ENCODE measurements at regions not wholly inside any gene's neighbourhood (a gene's known extent, or its start where the extent isn't known, plus 50 kb on each side); places are given as distances from the start of the nearest gene placed in this dataset.

GRCh38 chr5:15170173-15170572, 298.6 kb upstream of the ANKH start:
- H3K4me3 ChIP-seq (ENCODE audit: low read length): no peak overlapping the region
- H2AFZ ChIP-seq (ENCODE audit: low read length): no peak overlapping the region
- intact Hi-C loops (cut with micrococcal nuclease): no loop called here
- H3K4me1 ChIP-seq (ENCODE audit: insufficient read depth, low read length): no peaks in the 10 kb centered on the region
- H3K36me3 ChIP-seq (ENCODE audit: low read depth, low read length): no peaks in the 10 kb centered on the region
- BruUV-seq (replicated peaks): no TSS peak
- ChIA-PET CTCF (no interaction called here), POLR2A (ENCODE audit: unreplicated experiment) (no interaction called here)
- H3K27me3 ChIP-seq (ENCODE audit: low read length): no peaks in the 10 kb centered on the region
- no peaks in the 10 kb centered on the region for H3K9me2 ChIP-seq (replicated peaks; ENCODE audit: low read length)
- H3K9me3 ChIP-seq (ENCODE audit: low read length): no peaks in the 10 kb centered on the region; the same call in 1 of the 2 replicates
- no peak overlapping the region for H3K9ac ChIP-seq (ENCODE audit: low read length)
- H3K79me2 ChIP-seq (ENCODE audit: low read length): no peaks in the 10 kb centered on the region
- DNase-seq (no peak), ATAC-seq (no peak)
- H3K4me2 ChIP-seq (ENCODE audit: low read length): no peak overlapping the region
- H3F3A ChIP-seq (ENCODE audit: low read length, unreplicated experiment): no peaks in the 10 kb centered on the region
- no peak for TF ChIP-seq CTCF (conservative IDR thresholded peaks at IDR 0.05; ENCODE audit: low read depth, low read length)
- no peak for TF ChIP-seq EZH2 (IDR thresholded peaks at IDR 0.05; ENCODE audit: low read length, unreplicated experiment)
- no peak for TF ChIP-seq EZH2phosphoT487 (IDR thresholded peaks at IDR 0.05; ENCODE audit: borderline replicate concordance, low read length)
- no peaks in the 10 kb centered on the region for H4K20me1 ChIP-seq (ENCODE audit: low read length)
- no peak overlapping the region for H3K27ac ChIP-seq (ENCODE audit: low read length)

GRCh38 chr5:15168358-15168757, 296.8 kb upstream of the ANKH start:
- no peaks in the 10 kb centered on the region for H3K36me3 ChIP-seq (ENCODE audit: low read depth, low read length)
- H2AFZ ChIP-seq (ENCODE audit: low read length): no peak overlapping the region
- BruUV-seq (replicated peaks): no TSS peak
- no peaks in the 10 kb centered on the region for H4K20me1 ChIP-seq (ENCODE audit: low read length)
- TF ChIP-seq EZH2 (IDR thresholded peaks at IDR 0.05; ENCODE audit: low read length, unreplicated experiment): no peak
- no peak for TF ChIP-seq EZH2phosphoT487 (IDR thresholded peaks at IDR 0.05; ENCODE audit: borderline replicate concordance, low read length)
- TF ChIP-seq CTCF (conservative IDR thresholded peaks at IDR 0.05; ENCODE audit: low read depth, low read length): no peak
- no peaks in the 10 kb centered on the region for H3K27me3 ChIP-seq (ENCODE audit: low read length)
- ChIA-PET CTCF (no interaction called here), POLR2A (ENCODE audit: unreplicated experiment) (no interaction called here)
- intact Hi-C loops (cut with micrococcal nuclease): no loop called here
- no peaks in the 10 kb centered on the region for H3K9me2 ChIP-seq (replicated peaks; ENCODE audit: low read length)
- no peak for ATAC-seq
- no peak overlapping the region for H3K27ac ChIP-seq (ENCODE audit: low read length)
- no peak for DNase-seq
- H3K9me3 ChIP-seq (ENCODE audit: low read length): no peaks in the 10 kb centered on the region; the same call in 1 of the 2 replicates
- no peak overlapping the region for H3K4me2 ChIP-seq (ENCODE audit: low read length)
- no peak overlapping the region for H3K4me3 ChIP-seq (ENCODE audit: low read length)
- H3F3A ChIP-seq (ENCODE audit: low read length, unreplicated experiment): no peaks in the 10 kb centered on the region
- H3K4me1 ChIP-seq (ENCODE audit: insufficient read depth, low read length): no peaks in the 10 kb centered on the region
- H3K9ac ChIP-seq (ENCODE audit: low read length): no peak overlapping the region
- no peaks in the 10 kb centered on the region for H3K79me2 ChIP-seq (ENCODE audit: low read length)

GRCh38 chr5:15160091-15160490, 288.5 kb upstream of the ANKH start:
- ChIA-PET POLR2A (ENCODE audit: unreplicated experiment) (no interaction called here), CTCF (no interaction called here)
- Histone ChIP-seq H3K9me3 (ENCODE audit: low read length) (no peaks in the 10 kb centered on the region), H3K36me3 (ENCODE audit: low read depth, low read length) (no peaks in the 10 kb centered on the region), H3K79me2 (ENCODE audit: low read length) (no peaks in the 10 kb centered on the region), H3K27ac (ENCODE audit: low read length) (no peak overlapping the region), H3K27me3 (ENCODE audit: low read length) (no peaks in the 10 kb centered on the region; the same call in 1 of the 2 replicates), H3K9me2 (replicated peaks; ENCODE audit: low read length) (no peaks in the 10 kb centered on the region), H3K4me2 (ENCODE audit: low read length) (no peak overlapping the region), H3K4me3 (ENCODE audit: low read length) (no peak overlapping the region), H4K20me1 (ENCODE audit: low read length) (no peaks in the 10 kb centered on the region), H3K4me1 (ENCODE audit: insufficient read depth, low read length) (no peaks in the 10 kb centered on the region), H2AFZ (ENCODE audit: low read length) (no peak overlapping the region), H3K9ac (ENCODE audit: low read length) (no peak overlapping the region), H3F3A (ENCODE audit: low read length, unreplicated experiment) (no peaks in the 10 kb centered on the region)
- DNase-seq (no peak), ATAC-seq (no peak)
- no TSS peak for BruUV-seq (replicated peaks)
- TF ChIP-seq EZH2 (IDR thresholded peaks at IDR 0.05; ENCODE audit: low read length, unreplicated experiment) (no peak), EZH2phosphoT487 (IDR thresholded peaks at IDR 0.05; ENCODE audit: borderline replicate concordance, low read length) (no peak), CTCF (conservative IDR thresholded peaks at IDR 0.05; ENCODE audit: low read depth, low read length) (no peak)
- intact Hi-C loops (cut with micrococcal nuclease): no loop called here

All from PC-3 (cell line).